HG03175 (cell line): ENCODE measurements at regions not wholly inside any gene's neighbourhood (a gene's known extent, or its start where the extent isn't known, plus 50 kb on each side); places are given as distances from the start of the nearest gene placed in this dataset.
A peak's percentile ranks its signal among the peaks of the same experiment; 100 is the strongest.

ENCODE experiments used
- ATAC-seq: cut with Tn5 transposase; IDR thresholded peaks from one replicate; pipeline ENCODE4 v1.9.1; 2021; ENCODE audit warnings: mild to moderate bottlenecking, moderate library complexity; ENCODE audit not compliant: unreplicated experiment

GRCh38 chr3:72290859-72291638 lies 506.1 kb upstream of the PROK2 start:
- no peak for ATAC-seq

DNA sequence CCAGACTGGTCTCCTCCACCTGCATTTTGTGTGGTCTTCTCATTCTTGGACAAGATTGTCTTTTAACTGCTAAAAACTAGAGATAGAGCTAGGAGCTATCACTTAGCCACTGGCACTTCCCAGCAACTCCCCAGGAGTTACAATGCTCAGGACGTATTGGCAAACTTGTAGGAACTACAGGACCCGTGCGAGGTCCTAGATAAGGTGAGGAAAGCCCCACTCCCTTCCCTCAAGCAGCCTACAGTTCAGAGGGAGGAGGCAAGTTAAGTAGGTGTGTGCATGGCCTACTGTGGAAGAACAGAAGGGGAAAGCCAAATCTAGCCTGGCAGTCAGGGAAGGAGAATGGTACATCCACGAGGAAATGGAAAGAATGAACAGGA lies 504.7 kb upstream of the PROK2 start:
- ATAC-seq = no peak

GRCh38 chr3:72288955-72289691 lies 504.2 kb upstream of the PROK2 start:
- ATAC-seq = peak; percentile 54

- ATAC-seq = no peak
Observed at GRCh38 chr3:72287956-72288355, 503.0 kb upstream of the PROK2 start.

DNA sequence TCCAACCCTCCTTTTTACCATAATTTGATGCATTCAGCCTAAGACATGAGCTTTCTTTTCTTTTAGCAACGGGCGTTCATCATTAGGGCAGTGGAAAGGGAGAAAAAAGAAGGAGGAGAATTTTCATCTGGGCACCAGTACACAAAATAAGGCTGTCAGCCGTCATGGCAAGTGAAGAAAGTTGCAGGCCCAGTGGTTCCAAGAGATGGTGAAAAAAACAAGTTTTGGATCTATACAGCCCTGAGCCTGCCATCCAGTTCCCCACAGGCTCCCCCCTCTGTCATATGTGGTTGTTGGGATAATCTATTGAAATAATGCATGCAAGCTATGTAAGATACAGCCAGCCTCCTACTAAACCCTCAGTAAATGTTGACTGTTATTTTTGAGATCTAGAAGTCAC lies 500.6 kb upstream of the PROK2 start:
- no peak for ATAC-seq

DNA sequence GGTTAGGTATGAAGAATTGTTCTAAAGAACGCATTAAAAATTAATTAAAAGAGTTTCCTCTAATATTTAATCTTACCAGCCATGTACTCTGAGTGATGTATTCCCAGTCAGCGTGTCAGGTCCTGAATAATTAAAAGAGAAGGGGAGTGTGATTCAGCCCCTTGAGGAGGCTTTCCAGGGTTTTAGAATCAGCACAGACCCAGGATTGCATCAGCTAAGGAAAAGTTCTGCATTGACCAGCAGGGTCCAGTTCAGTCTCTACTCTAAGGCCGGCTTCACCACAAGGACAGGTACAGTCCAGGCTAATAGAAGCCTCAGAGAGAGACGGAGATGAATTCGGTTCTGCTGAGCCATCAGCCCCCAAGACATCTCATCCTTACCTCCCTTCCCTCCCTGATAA lies 499.5 kb upstream of the PROK2 start:
- no peak for ATAC-seq

DNA sequence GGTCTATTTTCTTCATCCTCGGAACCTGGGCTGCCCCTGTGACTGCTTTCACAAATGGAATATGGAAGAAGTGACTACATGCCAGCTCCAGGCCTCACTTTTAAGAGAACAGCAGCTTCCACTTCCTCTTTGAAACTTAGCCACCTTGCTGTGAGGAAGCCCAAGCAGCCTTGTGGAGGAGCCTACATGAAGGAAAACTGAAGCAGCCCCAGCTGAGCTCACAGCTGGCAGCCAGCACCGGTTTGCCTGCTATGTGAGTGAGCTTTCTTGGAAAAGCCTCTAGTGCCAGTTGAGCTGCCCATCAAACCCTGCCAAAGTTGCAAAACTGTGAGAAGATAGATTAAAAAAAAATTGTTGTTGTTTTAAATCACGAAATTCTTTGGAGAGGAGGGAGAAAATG lies 498.0 kb upstream of the PROK2 start:
- ATAC-seq = no peak

DNA sequence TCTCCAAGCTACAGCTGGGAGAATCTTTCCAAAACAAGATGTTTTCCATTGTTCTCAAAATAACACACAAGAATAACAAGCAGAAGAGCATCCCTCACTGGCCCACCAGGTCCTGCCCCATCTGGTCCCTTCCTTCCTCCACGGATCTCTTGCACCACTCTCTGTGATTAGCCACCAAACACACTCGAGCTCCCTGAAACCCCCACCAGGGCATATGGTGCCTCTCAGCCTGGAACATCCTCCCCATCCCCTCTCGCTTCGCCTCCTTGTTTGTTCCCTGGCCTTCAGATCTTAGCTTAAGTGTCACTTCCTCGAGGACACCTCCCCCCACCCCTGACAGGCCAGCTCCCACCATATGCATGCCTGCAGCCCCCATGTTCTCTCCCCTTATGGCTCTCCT lies 496.6 kb upstream of the PROK2 start:
- no peak for ATAC-seq

DNA sequence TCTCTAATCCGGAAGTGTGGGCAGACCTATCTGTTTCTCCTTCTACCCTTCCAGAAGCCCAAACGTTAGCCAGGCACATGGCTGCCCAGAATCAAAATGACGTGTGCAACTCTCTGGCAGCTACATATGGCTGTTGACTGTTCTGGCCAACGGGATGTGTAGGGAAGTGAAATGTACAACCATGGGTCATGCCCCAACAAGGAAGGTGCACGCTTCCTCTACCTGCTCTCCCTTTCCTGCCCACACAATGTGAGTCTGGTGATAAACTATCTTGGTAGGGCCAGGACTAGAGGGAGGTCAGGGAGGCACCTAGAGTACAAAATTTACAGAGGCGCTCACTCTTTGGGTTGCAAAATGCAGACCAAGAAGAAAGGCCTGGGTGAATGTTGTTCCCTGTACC lies 495.9 kb upstream of the PROK2 start:
- ATAC-seq = no peak

DNA sequence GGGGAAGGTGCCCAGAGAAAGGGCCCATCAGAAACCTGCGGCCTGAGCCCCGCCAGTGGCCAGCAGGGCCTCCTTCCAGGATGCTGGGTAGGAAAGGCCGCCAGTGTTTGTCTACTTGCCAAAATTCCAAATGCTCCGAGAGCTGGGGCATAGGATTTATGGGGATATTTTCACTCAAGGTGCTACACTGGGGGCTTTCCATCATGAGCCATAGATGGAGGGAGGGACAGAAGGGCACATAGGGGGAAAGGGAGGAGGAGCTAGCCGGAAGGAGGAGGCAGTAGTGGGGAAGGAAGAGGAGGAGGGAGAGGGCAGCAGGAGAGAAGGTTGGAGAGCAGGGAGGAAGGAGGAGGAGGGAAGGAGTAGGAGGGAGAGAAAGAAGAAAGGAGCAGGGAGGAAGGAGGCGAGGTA lies 494.7 kb upstream of the PROK2 start:
- no peak for ATAC-seq

DNA sequence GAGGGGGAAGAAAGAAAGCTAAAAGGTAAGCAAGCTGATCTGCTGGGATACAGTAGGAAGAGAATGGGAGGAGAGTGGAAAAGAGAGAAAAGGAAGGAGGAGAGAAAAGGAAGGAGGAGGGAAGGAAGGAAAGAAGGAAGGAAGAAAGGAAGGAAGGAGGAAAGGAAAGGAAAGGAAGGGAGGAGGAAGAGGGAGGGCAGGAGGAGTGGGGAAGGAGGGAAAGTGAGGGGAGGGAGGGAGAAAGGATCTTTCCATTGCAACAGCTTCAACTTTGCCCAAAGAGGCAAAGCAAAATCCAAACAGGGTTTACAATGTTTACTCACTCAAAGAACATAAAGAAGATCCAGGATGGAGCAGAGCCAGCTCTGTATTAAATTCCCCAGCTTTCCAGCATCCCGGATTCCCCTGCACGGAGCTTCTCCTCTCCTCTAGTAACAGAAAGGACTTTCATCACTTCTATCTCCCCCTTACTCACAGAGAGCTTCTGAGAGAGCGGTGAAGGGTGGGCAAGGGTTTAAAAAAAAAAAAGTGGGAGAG lies 494.2 kb upstream of the PROK2 start:
- no peak for ATAC-seq

- no peak for ATAC-seq
Observed at GRCh38 chr3:72278349-72279067, 493.6 kb upstream of the PROK2 start.

DNA sequence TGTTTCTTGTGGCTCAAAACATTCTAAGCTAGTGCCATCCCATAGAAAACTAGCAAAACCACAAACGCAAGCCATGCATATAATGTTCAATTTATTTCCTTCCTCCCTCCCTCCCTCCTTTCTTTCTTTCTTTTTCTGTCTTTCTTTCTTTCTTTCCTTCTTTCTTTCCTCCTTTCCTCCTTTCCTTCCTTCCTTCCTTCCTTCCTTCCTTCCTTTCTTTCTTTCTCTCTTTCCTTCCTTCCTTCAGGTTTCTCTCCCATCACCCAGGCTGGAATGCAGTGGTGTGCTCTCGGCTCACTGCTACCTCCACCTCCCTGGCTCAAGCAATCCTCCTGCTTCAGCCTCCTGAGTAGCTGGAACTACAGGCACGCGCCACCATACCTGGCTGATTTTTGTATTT lies 492.8 kb upstream of the PROK2 start:
- ATAC-seq = no peak

DNA sequence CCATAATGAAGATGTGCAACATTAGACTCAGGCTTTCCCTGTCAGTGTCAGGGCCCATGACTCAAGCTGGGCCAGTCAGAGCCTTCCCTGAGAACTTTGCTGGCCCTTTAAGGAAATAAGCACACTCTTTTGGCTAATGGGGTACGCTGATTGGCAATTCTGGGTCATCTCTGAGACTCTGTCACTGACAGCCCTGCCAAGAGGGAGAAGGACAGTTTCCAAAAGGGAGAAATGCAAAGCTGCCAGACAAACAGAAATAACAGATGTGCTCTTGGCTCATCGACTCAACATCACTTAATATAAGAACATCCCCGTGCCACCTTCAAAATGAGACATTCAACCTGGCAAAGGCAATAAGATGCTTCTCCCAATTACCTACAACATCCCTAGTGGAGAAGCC lies 491.9 kb upstream of the PROK2 start:
- no peak for ATAC-seq

- ATAC-seq = no peak
Observed at GRCh38 chr3:72275331-72275751, 490.4 kb upstream of the PROK2 start.

DNA sequence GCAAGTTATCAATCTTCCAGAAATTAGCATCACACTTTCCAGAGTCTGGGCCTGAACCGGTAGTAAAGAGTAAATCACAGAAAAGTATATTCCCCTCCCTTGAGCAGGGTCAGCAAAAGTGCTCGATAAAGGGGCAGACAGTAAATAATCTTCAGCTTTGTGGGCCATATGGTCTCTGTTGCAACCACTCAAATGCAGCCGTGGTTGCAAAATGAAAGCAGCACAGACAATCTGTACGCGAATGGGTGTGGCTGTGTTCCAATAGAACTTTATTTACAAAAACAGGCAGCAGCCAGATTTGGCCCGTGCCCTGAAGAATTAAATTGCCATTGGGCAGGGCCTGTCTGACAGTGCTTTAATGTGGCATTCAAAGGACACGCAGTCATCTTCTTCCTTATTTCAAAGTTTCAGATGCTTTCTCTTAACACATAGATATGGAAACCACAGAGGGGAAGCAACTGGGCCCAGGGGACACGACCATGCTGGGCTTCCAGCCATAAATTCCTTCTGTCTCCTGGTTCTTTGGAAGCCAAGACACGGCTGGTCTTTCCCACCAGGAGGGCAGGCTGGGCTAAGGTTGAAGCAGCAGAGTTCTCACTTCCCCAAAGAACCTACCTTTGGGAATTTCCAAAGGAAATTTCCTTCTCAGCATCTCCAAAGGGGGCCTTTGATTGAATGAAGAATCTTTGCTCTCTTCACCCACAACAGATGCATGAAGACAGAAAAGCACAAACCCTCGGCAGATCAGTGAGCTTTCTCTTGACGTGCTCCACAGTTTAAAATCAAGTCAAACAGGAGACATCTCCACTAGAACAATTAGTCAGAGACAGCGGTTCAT lies 489.8 kb upstream of the PROK2 start:
- ATAC-seq = no peak

DNA sequence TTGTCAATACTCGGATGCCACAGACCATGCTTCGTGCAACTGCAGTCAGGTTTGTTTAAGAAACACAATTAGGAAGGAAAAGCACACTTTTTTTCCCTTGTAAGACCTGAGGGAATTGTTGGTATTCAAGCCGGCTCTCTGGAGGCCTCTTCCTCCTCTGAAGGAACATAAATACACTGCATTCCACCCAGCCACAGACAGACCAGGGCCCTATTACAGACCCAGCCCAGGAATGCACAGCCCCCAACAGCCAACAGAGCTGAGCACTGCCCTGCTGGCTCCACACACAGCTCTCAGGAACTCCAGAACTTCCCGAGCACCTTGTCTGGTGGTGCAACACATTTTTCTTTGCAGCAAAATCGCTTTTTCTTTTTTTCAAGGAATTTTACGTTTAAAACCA lies 488.7 kb upstream of the PROK2 start:
- no peak for ATAC-seq

DNA sequence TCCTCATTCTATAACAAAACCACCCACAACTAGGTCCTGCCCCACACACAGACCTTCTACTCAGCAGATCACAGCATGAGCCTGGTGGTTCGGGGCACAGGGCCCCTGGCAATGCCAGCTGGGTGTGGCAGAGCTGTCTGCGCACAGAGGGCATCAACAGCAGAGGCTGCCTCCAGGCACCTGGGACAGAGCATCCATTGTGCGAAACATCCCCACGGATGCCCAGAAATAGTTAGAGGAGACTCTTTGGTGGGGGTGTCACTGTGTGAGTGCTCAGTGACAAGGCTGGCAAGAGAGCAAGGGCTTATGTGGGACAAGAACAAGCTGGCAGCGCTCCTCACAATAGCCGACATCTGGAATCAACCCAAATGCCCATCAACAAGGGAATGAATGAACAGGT lies 487.4 kb upstream of the PROK2 start:
- ATAC-seq = no peak

DNA sequence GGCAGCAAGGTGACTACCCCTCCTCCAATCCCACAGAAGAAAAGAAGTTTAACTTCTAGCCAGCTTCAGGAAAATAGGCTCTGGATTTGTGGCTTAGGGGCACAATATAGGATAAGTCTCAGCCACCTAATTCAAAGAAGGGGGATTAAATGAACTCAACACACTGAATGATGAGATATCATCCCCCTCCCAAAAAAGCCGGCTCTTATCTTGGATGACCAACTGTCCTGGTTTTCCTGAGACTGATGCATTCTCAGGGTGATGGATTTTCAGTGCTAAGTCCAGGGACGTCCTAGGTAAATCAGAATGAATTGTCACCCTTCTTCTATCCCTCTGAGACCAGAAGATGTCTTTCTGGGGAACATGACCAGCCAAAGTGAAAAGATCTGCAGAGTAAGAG lies 487.0 kb upstream of the PROK2 start:
- no peak for ATAC-seq

GRCh38 chr3:72271216-72271615 lies 486.3 kb upstream of the PROK2 start:
- no peak for ATAC-seq

DNA sequence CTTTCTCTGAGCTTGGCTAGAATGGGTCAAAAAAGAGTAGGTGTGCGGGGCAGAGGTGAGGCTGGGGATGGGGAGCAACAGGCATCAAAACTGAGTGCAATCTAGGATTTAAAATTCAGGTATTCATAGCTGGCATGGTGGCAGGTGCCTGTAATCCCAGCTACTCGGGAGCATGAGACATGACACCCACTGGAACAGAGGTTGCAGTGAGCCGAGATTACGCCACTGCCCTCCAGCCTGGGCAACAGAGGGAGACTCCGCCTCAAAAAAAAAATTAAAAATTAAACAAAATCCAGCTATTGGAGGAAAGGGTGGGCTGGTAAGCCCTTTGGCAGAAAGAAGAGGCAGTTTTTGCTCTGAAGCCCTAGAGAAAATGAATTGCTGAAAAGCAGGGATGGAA lies 485.8 kb upstream of the PROK2 start:
- no peak for ATAC-seq
